ENCODE measurements at regions not wholly inside any gene's neighbourhood (a gene's known extent, or its start where the extent isn't known, plus 50 kb on each side); places are given as distances from the start of the nearest gene placed in this dataset.

DNA sequence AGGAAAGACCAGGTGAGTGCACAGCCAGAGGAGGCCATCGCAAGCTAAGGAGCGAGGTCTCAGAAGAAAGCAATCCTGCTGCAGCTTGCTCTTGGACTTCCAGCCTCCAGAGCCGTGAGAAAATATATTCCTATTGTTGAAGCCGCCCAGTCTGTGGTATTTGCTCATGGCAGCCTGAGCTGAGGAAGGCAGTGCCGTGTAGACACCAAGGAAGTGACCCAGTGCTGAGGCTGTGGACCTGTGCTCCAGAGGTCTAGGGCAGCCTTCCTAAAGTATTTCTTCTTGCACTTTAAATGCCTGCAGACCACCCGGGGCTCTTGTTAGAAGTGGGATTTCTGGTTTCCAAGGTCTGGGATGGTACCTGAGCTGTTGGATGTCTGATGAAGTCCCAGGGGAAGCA, 158.5 kb upstream of the KL start:
- H3K9me3 ChIP-seq: peaks cover 0 to 14% (median 12%) of the 10 kb centered on the region in 4 donors
- TF ChIP-seq, protein P1, sequence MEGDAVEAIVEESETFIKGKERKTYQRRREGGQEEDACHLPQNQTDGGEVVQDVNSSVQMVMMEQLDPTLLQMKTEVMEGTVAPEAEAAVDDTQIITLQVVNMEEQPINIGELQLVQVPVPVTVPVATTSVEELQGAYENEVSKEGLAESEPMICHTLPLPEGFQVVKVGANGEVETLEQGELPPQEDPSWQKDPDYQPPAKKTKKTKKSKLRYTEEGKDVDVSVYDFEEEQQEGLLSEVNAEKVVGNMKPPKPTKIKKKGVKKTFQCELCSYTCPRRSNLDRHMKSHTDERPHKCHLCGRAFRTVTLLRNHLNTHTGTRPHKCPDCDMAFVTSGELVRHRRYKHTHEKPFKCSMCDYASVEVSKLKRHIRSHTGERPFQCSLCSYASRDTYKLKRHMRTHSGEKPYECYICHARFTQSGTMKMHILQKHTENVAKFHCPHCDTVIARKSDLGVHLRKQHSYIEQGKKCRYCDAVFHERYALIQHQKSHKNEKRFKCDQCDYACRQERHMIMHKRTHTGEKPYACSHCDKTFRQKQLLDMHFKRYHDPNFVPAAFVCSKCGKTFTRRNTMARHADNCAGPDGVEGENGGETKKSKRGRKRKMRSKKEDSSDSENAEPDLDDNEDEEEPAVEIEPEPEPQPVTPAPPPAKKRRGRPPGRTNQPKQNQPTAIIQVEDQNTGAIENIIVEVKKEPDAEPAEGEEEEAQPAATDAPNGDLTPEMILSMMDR (IDR thresholded peaks at IDR 0.05): no peak
- TF ChIP-seq POLR2A (IDR thresholded peaks at IDR 0.05) (no peak), EP300 (IDR thresholded peaks at IDR 0.05) (no peak), POLR2AphosphoS5 (IDR thresholded peaks at IDR 0.05) (no peak)
- H3K4me3 ChIP-seq: no peak overlapping the region
- no peak overlapping the region for H3K27ac ChIP-seq
- intact Hi-C loops (cut with DNase I; ENCODE audit: low total_unique reads): no loop called here
- WGBS, 5 donors: 94 to 99% (median 95%) methylated on average over 6 of the region's 6 CpGs
- H3K4me1 ChIP-seq: no peaks in the 10 kb centered on the region
- no peaks in the 10 kb centered on the region for H3K36me3 ChIP-seq
- no peaks in the 10 kb centered on the region for H3K27me3 ChIP-seq
- no peak for DNase-seq

DNA sequence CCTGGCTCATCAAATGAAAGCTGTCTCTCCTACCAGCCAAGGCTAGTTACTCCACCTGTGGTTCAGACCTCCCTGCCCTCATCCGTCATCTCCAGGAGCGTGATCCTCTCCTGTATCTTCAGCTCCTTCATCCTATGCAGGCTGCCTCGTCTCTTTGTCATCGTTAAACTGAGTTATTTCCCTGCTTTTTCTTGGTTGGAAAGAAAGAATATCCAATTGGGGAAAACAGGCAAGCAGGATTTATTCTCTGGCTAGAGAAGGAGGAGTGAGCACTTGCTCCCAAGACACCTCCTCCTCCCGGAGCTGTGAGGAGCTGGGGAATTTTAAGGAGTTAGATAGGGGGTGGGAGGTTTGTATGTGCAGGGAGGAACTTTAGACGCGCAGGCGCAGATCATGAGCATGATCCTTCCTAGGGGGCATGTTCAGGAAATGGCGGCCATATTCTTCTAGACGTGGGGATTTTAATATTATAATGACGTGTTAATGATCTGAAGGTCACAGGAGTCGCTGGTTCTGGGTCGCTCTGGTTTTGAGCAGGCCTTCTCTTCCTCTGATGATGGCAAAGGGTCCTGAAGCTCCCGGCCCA, 156.4 kb upstream of the KL start:
- 92 to 95% (median 94%) methylated on average over 14 of the region's 14 CpGs for WGBS, 5 donors
- Histone ChIP-seq H3K9me3 (peaks cover 0 to 14% (median 12%) of the 10 kb centered on the region in 4 donors), H3K27me3 (no peaks in the 10 kb centered on the region), H3K4me1 (no peaks in the 10 kb centered on the region), H3K4me3 (no peak overlapping the region), H3K27ac (no peak overlapping the region), H3K36me3 (no peaks in the 10 kb centered on the region)
- intact Hi-C loops (cut with DNase I; ENCODE audit: low total_unique reads): no loop called here
- no peak for TF ChIP-seq POLR2AphosphoS5 (IDR thresholded peaks at IDR 0.05)
- no peak for TF ChIP-seq EP300 (IDR thresholded peaks at IDR 0.05)
- TF ChIP-seq, protein P1 (IDR thresholded peaks at IDR 0.05): no peak
- no peak for TF ChIP-seq POLR2A (IDR thresholded peaks at IDR 0.05)
- DNase-seq: no peak

DNA sequence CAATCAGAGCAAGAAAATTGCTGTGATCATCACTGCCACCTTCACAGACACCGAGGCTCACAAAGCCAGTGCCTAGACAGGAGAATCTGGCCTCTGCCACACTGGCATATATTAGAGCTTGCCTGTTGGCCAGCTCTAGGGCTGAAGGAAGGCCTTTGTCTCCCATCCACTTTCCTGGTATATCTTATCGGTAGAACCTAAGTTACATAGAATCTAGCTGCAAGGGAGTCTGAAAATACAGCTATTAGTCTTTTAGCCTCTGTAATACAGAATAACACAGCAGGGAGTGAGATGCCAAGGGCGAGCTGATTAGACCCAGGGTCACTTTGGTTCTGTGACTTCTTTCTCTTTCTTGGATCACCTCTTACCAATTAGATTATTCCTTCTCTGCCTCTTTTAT, 154.9 kb upstream of the KL start:
- no peak overlapping the region for H3K4me3 ChIP-seq
- intact Hi-C loops (cut with DNase I; ENCODE audit: low total_unique reads): no loop called here
- H3K36me3 ChIP-seq: no peaks in the 10 kb centered on the region
- H3K27ac ChIP-seq: no peak overlapping the region
- TF ChIP-seq POLR2A (IDR thresholded peaks at IDR 0.05): no peak
- no peak for TF ChIP-seq POLR2AphosphoS5 (IDR thresholded peaks at IDR 0.05)
- no peak for TF ChIP-seq EP300 (IDR thresholded peaks at IDR 0.05)
- TF ChIP-seq, protein P1 (IDR thresholded peaks at IDR 0.05): no peak
- no peaks in the 10 kb centered on the region for H3K27me3 ChIP-seq
- no peak for DNase-seq
- peaks cover 0 to 14% (median 12%) of the 10 kb centered on the region in 4 donors for H3K9me3 ChIP-seq
- H3K4me1 ChIP-seq: no peaks in the 10 kb centered on the region
- 83 to 96% (median 90%) methylated on average over 3 of the region's 3 CpGs for WGBS, 5 donors

DNA sequence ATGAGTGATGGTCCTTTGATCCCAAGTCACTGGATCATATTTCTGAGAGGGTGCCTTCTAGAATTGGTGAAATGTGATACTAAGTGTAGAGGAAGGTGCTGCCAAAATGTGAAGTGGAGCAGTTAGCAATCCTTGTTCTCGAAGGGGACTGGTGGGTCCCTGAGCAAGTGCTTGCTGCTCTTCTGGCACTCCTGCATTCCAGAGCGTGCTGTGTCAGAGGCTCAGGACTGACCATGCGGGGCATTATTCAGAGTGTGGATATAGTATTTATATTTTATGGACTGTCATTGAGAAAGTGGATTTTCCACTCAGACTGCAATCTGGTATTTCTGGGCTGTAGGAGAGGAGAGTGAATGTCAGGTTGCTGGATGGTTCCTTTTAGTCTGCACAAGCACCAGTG, 152.6 kb upstream of the KL start:
- DNase-seq: no peak
- WGBS, 5 donors: 70 to 95% (median 88%) methylated on average over 3 of the region's 3 CpGs
- no peaks in the 10 kb centered on the region for H3K27me3 ChIP-seq
- intact Hi-C loops (cut with DNase I; ENCODE audit: low total_unique reads): no loop called here
- no peaks in the 10 kb centered on the region for H3K36me3 ChIP-seq
- no peak for TF ChIP-seq POLR2A (IDR thresholded peaks at IDR 0.05)
- TF ChIP-seq, protein P1 (IDR thresholded peaks at IDR 0.05): no peak
- TF ChIP-seq POLR2AphosphoS5 (IDR thresholded peaks at IDR 0.05): no peak
- TF ChIP-seq EP300 (IDR thresholded peaks at IDR 0.05): no peak
- no peak overlapping the region for H3K27ac ChIP-seq
- H3K4me1 ChIP-seq: no peaks in the 10 kb centered on the region
- no peak overlapping the region for H3K4me3 ChIP-seq
- H3K9me3 ChIP-seq: peaks cover 0 to 14% (median 12%) of the 10 kb centered on the region in 4 donors
